Lower lobe of right lung (tissue), 2 donors: ENCODE measurements at regions not wholly inside any gene's neighbourhood (a gene's known extent, or its start where the extent isn't known, plus 50 kb on each side); places are given as distances from the start of the nearest gene placed in this dataset.

ENCODE experiments used
- ATAC-seq, 2 donors: fragments of 200-7000 bp; cut with Tn5 transposase; one replicate each; pipeline ENCODE4 v1.9.1; 2020 to 2022; ENCODE audit warnings: mild to moderate bottlenecking in 2 of 2, moderate library complexity in 2 of 2
- DNase-seq: peaks from one replicate; pipeline ENCODE4 v3.0.0-alpha.2; 2020
- H3K27ac ChIP-seq: fragments of 200-600 bp; one replicate; pipeline ENCODE4 v1.8.0; 2022
- H3K27me3 ChIP-seq: fragments of 200-600 bp; one replicate; pipeline ENCODE4 v1.8.0; 2022; ENCODE audit warnings: low read depth
- H3K36me3 ChIP-seq: fragments of 200-600 bp; one replicate; pipeline ENCODE4 v1.8.0; 2022; ENCODE audit warnings: mild to moderate bottlenecking
- H3K4me1 ChIP-seq: fragments of 200-600 bp; one replicate; pipeline ENCODE4 v1.8.0; 2022
- H3K4me3 ChIP-seq: fragments of 200-600 bp; one replicate; pipeline ENCODE4 v1.8.0; 2022; ENCODE audit warnings: mild to moderate bottlenecking
- H3K9me3 ChIP-seq: fragments of 200-600 bp; one replicate; pipeline ENCODE4 v1.8.0; 2022
- CTCF ChIP-seq: fragments of 200-600 bp; IDR thresholded peaks from one replicate; pipeline ENCODE4 v1.8.0; 2022; ENCODE audit warnings: antibody characterized with exemption, mild to moderate bottlenecking
- intact Hi-C: fragments of 100-400 bp; cut with DNase I; formaldehyde crosslinking; loops from one replicate; pipeline ENCODE4 v1.11.0; 2022
- donor health status: DM: no; HTN: yes; CAD: no; lungs with severe emphysema.

GRCh38 chr14:86796221-86797074 lies 1196.5 kb downstream of the GALC start:
- no peak overlapping the region for H3K27ac ChIP-seq
- DNase-seq (no peak), ATAC-seq (no peak)
- no peak for TF ChIP-seq CTCF
- no peaks in the 10 kb centered on the region for H3K4me1 ChIP-seq
- H3K36me3 ChIP-seq = no peaks in the 10 kb centered on the region
- H3K27me3 ChIP-seq = no peaks in the 10 kb centered on the region
- no peaks in the 10 kb centered on the region for H3K9me3 ChIP-seq
- intact Hi-C loops = no loop called here
- H3K4me3 ChIP-seq = no peak overlapping the region

- Histone ChIP-seq H3K27ac (no peak overlapping the region), H3K27me3 (no peaks in the 10 kb centered on the region), H3K36me3 (no peaks in the 10 kb centered on the region), H3K9me3 (no peaks in the 10 kb centered on the region), H3K4me1 (no peaks in the 10 kb centered on the region), H3K4me3 (no peak overlapping the region)
- TF ChIP-seq CTCF = no peak
- DNase-seq = no peak
- ATAC-seq = no peak
- intact Hi-C loops = no loop called here
Observed at GRCh38 chr14:86794689-86795088, 1198.3 kb downstream of the GALC start.

DNA sequence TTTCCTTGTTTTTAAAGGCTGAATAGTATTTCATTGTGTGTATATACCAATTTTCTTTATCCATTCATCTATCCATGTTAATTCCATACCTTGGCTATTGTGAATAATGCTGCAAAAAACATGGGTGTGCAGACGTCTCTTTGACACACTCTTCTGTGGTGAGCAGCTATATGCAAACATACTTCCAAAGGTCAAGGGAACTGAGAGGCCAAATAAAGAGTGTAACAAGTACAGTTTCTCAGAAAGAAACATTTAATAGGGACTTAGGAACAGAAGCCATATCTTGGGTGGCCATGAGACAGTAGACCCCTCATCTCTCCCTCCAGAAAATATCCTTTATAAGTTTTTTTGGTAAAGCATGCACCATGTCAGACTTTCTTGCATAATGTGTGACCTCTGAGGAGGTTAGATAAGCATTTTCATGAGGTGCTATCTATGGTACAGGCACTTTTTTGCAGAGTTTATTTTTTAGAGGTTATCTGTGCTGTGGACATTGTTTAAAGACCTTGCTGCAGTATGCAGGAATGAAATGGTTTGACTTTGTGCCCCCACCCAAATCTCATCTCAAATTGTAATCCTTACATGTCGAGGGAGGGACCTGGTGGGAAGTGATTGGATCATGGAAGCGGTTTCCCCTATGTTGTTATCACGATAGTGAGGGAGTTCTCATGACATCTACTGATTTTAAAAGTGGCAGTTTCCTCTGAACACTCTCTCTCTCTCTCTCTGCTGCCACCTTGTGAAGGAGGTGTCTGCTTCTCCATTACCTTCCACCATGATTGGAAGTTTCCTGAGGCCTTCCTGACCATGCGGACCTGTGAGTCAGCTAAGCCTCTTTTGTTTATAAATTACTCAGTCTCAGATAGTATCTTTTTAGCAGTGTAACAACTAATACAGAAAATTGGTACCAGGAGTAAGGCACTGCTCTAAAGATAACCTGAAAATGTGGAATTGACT lies 1202.3 kb downstream of the GALC start:
- no peak for TF ChIP-seq CTCF
- H3K4me1 ChIP-seq = no peaks in the 10 kb centered on the region
- DNase-seq (no peak), ATAC-seq (no peak)
- intact Hi-C loops = no loop called here
- H3K36me3 ChIP-seq = no peaks in the 10 kb centered on the region
- no peaks in the 10 kb centered on the region for H3K27me3 ChIP-seq
- no peak overlapping the region for H3K27ac ChIP-seq
- H3K9me3 ChIP-seq = no peaks in the 10 kb centered on the region
- H3K4me3 ChIP-seq = no peak overlapping the region

DNA sequence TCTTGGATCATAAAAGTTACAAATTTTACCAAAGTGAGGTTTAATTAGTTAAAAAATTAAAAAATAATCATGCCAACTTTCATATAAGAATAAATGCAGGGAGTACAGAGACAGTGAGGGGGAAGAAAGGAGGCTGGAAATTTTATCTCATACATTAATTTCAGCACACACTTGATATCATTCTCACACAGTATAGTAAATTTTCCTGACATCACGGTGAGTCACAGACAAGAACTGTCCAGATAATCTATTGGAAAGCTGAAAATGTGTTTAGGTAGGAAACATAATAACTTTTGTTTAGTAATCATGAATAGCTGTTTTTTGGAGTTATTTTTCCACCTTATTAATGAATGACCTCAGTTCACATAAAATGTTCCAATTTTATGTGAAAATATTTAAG lies 1204.8 kb downstream of the GALC start:
- intact Hi-C loops = no loop called here

More for the DNA sequence above, 1204.8 kb downstream of the GALC start:
- Histone ChIP-seq H3K4me1 (no peaks in the 10 kb centered on the region), H3K27ac (no peak overlapping the region), H3K4me3 (no peak overlapping the region), H3K9me3 (no peaks in the 10 kb centered on the region), H3K36me3 (no peaks in the 10 kb centered on the region), H3K27me3 (no peaks in the 10 kb centered on the region)
- DNase-seq (no peak), ATAC-seq (no peak)
- no peak for TF ChIP-seq CTCF
